Upper lobe of left lung (tissue), 4 donors: ENCODE measurements at regions not wholly inside any gene's neighbourhood (a gene's known extent, or its start where the extent isn't known, plus 50 kb on each side); places are given as distances from the start of the nearest gene placed in this dataset.

Experiments
- CTCF ChIP-seq, 6 experiments: fragments of 450-650 bp in 4 of 6; fragments of 200-600 bp in 2 of 6; sonication (generic) in 2 of 6; IDR thresholded peaks; one replicate each; pipeline ENCODE4 v1.5.1; 2016 to 2019; ENCODE audit warnings: antibody characterized with exemption in 6 of 6
- EP300 ChIP-seq, 4 donors: sonication (generic); formaldehyde crosslinking; IDR thresholded peaks; one replicate each; pipeline ENCODE4 v1.5.1; 2017; ENCODE audit warnings: antibody characterized with exemption in 4 of 4, control low read depth in 2 of 4
- POLR2A ChIP-seq, 4 donors: fragments of 450-650 bp; IDR thresholded peaks; one replicate each; pipeline ENCODE4 v1.5.1; 2016 to 2017; ENCODE audit warnings: antibody characterized with exemption in 4 of 4, mild to moderate bottlenecking in 2 of 4
- POLR2AphosphoS5 ChIP-seq, 2 donors: sonication (generic); formaldehyde crosslinking; IDR thresholded peaks; one replicate each; pipeline ENCODE4 v1.5.1; 2017; ENCODE audit warnings: antibody characterized with exemption in 2 of 2

GRCh38 chr10:131387018-131387529 is 75.6 kb upstream of the TCERG1L start:
- no peak for TF ChIP-seq CTCF (IDR thresholded peaks at IDR 0.05)
- no peak for TF ChIP-seq EP300 (IDR thresholded peaks at IDR 0.05)
- TF ChIP-seq POLR2A (IDR thresholded peaks at IDR 0.05) = no peak
- no peak for TF ChIP-seq POLR2AphosphoS5 (IDR thresholded peaks at IDR 0.05)
